ENCODE measurements at regions not wholly inside any gene's neighbourhood (a gene's known extent, or its start where the extent isn't known, plus 50 kb on each side); places are given as distances from the start of the nearest gene placed in this dataset.

- TF ChIP-seq CTCF (IDR thresholded peaks at IDR 0.05) (no peak), EZH2 (IDR thresholded peaks at IDR 0.05; ENCODE audit: borderline replicate concordance, insufficient read depth, low read depth, low read length, poor library complexity, severe bottlenecking) (no peak)
Observed at GRCh38 chr22:27293721-27294445, 507.7 kb downstream of the MN1 start.
